HCEC 1CT (cell line): ENCODE measurements at regions not wholly inside any gene's neighbourhood (a gene's known extent, or its start where the extent isn't known, plus 50 kb on each side); places are given as distances from the start of the nearest gene placed in this dataset.
A peak's percentile ranks its signal among the peaks of the same experiment; 100 is the strongest.

Experiments
- DNase-seq: peaks from one replicate; pipeline ENCODE4 v3.0.0-alpha.2; 2017

DNA sequence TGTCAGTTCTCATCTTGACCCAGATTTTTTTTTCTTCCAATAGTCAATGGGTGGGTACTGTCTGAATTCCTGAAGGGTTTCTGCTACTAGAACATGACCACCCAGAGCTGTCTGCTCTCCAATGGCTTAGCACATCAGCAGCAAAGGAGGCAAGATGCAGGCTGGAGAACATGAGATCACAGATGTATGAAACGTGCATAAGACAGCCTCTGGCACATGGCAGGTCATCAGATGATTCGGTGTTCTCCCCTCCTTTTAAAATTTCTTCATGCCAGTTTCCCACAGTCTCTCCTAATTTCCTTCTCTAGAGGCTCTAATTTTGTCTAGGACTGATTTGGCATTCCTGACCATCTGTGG, 359.3 kb upstream of the TNP1 start:
- no peak for DNase-seq

DNA sequence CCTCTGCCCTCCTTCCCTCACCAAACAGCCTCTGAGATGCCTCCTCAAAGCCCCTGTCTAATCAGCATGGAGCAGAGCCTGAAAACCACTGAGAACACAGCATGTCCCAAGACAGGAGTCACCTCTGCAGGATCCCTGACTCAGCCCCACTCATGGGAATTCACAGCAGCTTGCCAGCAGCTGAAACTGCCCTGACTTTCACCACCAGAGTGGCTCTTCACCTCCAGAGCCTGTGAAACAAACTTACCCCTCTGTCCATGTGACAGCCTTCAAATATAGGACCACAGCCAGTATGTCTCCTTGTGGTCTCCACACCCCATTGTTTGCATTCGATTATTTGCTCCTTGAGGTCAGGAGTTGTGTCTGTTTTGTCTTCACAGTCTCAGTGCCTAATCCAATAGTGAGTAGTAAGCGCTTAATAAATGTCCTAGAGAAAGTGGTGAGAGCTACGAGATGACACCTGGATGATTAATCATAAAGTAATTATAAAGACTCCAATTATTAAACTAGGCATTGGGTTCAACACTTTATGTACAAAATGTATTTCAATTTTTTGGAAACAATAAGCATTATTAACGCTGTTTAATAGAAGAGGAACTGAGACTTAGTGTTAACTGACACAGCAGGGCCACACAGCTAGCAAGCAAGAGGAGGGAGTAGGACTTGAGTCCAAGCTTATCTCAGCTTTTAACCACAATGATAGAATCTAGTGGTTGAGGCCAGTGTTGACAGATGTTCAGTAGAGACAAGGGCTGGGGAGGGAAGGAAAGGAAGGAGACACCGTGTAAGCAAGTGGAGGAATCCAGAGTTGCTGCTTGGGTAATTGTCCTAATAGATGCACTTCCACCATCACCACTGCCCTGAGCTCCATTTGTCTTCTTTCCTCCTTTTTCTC, 358.7 kb upstream of the TNP1 start:
- peak; percentile 64 for DNase-seq

DNA sequence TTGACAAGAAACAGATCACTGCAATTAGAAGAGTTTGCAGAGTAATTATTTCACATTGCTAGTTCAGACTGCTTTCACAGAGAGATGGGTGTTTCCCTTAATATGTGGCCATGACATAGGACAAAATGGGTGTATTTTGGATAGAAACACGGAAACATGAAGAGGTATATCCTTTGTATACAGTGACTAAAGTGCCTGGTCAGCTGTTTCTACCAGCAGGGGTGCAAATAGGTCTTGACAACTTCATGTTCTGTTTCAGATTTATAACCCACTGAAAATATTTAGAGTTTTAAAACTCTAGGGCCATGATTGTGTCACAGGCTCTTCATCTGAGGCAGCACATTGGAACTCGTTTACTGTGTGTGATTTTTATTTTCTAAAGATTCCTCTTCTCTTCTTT, 357.1 kb upstream of the TNP1 start:
- DNase-seq: no peak

DNA sequence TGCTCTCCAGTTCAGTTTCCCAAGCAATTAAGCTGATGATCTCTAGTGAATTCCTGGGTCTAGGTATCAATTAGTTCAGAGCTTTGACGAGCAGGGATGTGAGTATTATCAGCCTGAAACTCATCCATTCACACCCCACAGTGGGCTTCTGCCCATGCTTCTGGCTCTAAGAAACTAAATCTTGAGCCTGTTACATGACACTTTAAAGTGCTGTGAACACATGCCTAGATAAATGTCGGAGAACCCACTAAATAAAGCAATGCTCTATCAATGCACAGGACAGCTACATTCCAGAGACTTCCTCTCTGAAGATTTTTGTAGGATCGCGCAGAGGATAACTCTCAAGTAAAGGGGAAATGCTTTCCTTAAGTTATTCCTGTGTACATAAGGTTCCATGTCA, 356.5 kb upstream of the TNP1 start:
- DNase-seq: no peak

DNA sequence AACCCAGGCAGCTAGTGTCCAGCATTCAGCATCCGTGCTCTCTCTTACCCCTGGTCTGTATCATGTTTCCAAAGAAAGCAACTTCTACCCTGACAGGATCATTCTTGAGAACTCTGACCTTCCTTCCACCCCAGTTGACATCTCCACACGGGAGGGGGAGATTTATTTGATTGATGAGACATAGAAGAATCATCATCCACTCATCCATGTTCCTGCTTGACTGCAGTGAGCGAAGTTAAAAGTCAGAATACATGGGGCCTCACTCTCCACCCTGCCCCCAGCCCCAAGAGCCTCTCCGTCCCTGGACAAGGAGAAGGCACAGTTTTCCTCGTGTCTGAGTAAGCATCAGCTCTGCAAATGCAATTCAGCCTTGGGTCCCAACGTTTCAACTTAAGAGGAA, 356.0 kb upstream of the TNP1 start:
- peak; percentile 59 for DNase-seq

DNA sequence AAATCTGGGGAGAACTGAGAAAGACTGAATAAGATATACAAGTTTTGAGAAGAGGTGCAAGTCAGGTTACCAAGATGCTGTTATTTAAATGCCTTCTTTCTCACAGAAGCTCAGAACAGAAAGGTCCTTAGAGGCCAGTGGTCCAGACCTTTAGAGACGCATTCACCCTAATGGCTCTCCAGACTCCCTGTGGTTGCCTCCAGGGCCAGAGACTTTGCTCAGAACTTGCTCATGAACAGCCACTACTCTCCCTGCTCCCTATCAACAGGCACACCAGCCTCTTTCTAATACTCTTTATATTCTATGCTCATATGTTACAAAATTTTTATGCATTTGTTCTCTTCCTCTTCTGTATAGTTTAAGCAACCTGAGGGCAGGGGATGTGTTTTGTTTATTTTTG, 349.0 kb upstream of the TNP1 start:
- DNase-seq: no peak

DNA sequence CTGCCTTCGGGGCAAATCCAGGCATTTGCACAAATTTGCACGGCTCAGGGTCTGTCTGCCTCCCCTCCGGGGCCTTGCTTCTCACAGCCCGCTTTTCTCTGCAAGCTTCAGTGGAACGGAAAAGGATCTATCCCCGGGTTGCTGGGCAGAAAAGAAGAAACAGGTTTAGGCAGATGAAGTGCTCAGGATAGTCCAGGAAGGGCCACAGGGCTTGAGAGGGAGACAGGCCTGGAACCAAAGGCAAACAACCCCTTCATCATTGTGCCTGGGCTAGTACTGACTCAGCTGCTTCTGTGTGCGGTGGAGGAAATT, 347.8 kb upstream of the TNP1 start:
- DNase-seq: no peak

DNA sequence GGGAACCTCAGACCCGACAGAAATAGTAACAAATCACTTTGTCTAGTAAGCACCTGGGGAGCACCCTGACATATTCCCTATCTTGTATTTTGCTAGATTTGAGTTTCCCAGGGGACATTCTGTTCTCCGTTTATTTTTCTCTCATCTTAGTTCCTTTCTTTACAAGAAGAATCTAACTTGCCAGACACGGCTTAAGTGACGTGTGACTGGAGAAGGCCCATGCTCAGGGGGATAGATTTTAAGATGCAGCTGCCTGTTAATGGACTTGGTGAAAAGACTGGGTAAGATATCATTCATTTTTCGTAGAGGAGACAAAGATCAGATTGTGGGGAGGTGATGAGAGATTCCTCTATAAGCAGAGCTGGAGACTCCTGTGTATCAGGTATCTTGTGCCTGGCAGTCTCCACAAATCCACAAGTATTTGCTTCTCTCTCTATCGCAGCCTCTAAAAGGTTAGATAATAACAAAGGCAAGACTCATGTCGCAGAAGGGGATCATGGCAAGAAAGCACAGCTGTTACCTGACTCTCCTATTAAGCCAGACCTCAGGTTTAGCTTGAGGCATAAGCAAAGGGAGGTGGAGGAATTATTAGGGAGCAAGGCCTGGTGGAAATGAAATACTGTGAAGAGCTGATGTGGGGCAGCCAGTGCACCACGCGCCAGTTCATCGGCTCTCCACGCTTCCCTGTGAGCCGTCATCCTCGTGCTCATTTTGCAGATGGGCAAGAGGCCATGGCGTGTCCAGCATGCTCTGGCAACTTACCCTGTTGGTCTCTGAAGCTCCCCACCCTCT, 347.2 kb upstream of the TNP1 start:
- DNase-seq: no peak

DNA sequence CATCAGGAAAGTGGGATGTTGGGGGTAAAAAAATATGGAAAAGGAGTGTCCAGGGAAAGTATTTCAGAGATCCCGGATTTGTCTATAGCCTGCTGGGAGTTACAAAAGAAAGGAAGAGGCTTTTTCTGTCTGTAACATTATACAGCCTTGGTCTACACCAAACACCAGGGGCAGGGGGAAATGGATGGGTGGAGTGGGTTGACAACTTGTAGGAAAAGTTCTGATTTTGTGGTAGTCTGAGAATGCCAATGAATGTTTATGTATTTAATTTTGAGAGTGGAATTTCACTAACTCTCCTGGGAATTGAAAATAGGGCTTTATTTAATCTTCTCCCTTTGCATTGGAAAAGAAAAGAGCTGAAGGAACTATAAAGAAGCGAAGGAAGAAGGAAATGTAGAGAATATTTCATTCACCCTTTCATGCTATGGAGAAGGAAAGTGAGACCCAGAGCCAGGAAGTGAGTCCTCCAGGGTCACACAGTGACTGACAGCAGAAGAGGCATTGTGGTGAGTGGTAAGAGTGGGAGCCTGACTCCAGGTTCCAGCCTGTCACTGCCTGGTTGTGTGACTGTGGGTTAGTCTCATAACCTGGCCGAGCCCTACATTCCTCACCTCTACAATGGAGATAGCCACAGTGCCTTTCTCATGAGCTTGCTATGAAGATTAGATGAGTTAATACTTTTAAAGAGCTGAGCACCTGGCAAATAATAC, 346.3 kb upstream of the TNP1 start:
- no peak for DNase-seq

DNA sequence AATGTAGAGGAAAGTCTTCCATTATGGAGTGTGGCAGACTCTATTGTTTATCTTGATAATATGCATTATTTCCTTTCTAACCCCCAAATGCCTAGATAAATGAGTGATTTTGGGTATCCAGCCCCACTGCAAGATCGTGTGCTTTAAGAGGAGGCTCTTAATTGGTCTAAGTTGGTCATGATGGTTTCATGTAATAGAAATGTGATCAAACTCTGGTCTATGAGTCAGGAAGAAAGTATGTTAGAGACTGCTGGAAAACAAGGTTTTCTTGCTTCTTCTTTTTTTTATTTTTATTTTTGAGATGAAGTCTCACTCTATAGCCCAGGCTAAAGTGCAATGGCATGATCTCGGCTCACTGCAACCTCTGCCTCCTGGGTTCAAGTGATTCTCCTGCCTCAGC, 344.5 kb upstream of the TNP1 start:
- peak; percentile 74 for DNase-seq

DNA sequence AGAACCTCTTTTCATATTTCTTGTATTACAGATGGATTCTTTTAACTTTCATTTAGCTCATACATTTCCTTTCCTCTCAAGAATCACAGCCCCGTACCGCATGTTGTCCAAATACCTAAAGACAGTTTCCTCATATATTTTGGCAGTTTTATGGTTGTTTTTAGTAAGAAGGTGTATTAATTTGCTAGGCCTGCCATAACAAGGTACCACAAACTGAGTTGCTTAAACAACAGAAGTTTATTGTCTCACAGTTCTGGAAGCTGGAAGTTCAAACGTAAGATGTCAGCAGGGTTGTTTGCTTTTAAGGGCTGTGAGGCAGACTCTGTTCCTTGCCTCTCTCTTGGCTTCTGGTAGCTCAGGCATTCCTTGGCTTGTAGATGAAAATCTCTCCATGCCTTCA, 343.2 kb upstream of the TNP1 start:
- no peak for DNase-seq

DNA sequence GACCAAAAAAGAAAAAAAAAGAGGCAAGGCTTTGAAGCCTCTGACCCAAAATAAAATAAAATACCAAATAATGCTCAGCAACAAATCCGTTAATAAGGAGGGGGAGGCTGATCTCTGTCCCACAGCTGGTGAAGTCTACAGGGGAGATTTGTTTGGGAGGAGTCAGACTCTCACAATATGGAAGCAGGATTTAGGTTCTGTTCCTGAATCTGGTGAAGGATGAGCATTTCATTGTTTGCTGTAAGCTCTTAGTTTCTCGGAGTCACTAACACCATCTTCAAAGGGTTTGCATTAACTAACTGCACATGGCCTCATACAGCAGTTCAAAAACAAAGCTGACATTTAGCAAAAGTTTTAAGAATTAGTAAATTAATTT, 339.4 kb upstream of the TNP1 start:
- no peak for DNase-seq

DNA sequence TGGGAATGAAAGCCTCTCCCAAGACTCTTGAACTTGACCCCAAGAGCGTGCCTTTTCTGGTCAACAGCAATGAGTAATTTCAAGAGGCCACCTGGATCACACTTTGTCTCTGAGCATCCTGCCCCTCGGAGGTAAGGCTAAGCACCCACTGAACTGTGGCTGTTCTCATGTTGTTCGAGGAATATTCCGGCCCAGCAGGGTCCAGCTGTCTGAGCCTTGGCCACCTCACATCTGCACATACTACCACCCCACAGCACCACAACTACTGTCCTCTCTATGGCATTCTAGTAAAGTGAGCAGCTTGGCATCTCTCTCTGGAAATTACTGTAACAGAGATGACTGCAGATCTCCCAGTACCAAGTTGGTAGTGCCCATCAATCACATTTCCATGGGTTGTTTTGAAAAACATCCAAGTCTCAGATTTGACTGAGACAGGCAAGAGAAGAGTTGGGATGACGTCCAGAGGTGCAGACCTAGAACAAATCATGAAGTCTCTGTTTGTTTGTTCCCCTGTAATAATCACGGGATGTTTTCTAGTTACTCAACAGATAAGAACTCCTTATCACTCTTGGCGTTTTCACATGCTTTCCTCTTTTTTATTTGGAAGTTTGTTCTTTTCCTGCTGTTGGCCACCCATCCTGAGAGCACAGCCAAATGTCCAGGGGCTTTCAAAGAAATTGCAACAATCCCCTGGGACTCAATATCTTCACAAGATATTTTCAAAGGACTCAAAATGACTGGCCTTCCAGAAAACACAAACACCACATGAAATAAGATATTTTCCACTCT, 336.0 kb upstream of the TNP1 start:
- DNase-seq: no peak

DNA sequence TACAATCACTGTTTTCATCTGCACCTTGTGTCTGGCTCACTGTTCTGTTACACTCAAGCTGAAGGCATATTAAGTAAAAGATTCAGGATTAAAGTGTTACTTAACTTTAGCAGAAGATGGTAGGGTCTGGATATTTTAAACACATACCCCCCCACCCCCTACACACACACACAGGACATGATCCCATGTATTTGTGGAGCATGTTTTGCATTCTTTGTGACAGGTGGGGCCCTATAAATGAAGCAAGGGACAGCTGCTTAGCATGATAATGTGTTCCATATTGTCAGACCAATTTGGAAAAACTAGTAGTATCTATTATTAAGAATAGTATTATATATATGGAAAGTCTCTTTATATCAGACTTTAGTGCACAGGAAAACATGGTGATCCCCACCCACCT, 335.2 kb upstream of the TNP1 start:
- no peak for DNase-seq

DNA sequence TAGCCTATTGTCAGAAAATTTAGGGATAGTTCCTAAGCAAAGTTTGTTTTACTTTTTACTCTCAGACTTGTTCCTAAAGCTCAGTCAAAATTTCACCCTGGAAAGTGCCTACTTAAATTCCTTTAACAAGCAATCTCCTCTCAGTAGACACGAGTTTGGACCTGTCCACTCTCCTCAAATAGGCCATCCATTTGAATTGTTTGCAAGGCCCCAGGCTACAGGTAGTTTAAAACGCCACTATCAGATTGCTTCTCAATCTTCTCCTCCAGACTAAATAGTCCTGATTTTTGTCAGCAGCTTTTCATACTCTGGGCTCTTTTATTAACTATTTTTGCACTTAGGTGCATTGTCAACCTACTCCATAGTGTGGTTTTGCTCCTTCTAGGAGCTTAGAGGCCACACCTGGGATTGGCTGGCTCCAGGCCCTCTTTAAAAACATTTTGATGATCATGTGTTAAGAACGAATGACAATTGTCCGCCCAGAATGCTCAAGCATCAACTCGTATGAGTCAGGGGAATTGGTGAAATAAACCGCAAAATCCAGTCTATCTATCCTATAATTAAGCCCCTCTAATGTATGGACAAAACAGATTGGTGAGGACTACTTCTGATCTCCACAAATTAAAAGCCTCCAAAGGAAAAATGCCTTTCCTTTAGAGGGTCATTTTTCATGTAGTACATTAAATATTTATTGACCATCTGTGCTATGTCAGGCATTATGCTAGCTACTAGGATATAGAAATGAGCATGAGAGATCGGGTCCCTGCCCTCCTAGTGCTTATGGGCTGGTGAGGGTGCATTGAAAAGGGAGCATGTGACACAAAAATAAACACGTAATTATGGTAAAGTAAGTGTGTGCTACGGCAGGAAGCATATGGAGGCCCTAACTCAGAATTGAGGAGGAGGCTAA, 333.8 kb upstream of the TNP1 start:
- no peak for DNase-seq

DNA sequence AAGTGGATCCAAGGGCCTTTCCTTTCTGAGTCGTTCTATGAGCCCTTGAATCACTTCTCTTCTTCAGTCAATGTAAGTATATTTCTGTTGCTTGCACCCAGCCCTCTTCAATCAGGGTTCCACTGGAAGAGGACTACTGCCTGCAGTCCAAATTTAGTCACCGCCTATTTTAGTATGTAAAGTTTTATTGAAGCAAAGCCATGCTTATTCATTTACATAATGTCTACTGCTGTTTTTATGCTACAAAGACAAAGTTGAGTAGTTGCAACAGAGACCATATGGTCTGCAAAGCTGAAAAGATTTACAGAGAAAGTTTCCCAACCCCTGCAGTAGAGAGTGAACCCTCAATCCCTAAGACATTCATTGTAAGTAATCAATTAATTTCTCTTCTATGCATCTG, 332.5 kb upstream of the TNP1 start:
- no peak for DNase-seq

DNA sequence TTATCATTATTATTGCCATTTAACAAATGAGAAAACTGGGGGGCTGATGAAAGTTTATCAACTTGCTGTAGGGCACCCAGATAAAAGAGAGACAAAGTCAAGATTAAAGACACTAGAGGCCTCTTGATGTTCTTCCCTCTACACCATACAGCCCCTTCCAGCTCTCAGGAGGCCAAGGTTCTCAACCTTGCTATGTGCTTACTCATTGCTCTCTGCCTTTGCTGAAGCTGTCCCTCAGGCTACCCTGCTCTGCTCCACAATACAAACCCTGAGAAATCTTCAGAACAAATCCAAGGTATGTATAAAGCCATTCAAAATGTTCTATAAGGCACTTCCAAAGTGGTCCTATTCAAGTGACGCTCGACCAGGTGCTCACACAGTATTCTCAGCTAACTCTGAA, 329.9 kb upstream of the TNP1 start:
- DNase-seq: no peak

DNA sequence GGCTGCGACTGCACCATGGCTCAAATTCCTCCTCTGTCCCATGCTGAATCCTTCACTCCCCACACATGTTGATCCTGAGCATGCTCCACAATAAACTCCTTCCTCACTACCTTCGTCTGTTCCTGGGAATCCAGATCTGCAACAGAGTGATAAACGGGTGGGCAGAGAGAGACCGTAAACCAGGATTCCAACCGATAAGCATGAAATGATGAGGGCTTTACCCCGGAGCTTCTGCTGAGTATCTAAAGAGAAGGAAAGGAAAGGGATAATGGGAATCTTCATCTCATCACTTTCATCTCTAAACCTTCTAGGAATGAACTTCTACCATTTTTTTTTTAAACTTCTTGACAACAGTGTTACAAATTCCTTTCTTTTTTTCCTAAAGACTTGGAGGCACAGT, 329.3 kb upstream of the TNP1 start:
- DNase-seq: no peak

DNA sequence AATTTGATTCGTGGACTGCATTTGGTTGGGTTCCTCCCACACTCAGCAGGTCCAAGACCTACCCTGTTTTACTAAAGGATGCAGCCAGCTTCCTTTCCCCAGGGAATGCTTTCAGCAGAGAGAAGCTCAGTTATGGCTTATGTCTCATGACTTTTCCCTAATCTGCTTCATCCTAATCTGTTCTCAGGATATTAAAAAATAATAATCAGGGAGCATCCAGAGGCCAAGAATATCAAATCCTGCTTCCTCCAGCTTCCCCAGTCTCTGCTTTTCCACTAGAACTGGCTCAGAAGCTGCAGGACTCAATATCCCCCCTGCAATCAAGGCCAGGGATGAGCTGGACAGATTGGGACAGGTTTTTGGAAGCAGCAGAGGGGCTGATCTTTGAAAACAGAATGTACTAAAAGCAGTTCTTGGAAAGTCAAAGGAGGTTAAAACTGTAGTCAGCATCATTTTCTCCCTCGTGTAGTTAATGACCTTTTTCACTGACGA, 326.9 kb upstream of the TNP1 start:
- DNase-seq: no peak

DNA sequence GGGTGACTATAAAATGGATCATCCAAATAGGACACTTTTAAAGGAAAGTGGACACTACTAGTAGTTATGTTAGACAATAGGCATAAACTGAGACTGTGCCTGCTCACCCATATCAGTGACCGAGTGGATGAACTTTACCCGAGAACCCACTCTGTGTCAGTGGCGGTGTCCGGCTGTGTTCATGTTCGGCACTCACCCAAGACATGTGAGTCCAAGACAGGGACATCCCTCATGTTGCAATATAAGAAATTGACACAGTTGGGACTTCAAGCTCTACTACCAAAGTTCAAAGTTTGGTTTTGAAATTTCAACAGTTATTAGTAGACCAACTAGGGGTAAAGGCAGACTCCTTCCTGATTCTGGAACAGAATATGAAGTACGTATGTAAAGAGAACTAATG, 326.3 kb upstream of the TNP1 start:
- no peak for DNase-seq

DNA sequence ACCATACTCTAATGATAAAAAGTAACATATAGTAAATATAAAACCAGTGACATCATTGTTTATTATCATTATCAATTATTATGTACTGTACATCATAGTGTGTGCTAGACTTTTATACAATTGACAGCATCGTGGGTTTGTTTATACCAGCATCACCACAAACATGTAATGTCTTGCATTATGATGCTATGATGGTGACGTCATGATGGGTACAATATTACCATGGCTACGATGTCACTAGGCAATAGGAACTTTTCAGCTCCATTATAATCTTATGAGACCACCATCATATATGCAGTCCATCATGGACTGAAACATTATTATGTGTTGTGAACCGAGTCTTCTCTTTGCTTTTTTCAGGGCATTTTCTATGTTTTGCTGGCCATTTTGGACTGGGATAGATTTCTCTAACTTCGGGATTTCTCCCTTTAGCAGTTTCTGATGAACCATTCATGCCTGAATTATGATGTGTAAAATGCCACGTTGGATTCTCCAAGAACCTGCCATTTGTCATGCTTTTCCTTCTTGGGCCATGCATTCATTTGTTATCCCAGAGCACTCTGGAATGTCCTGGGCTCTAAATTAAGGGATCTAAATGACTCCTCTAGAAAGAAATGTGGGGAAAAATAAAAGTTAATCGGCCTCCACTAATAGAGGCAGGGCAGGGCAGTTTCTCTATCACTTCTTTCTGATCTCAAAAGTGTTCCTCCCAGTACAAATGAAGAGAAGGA, 325.6 kb upstream of the TNP1 start:
- DNase-seq: no peak
